IgD-negative memory B cell (primary cell): ENCODE measurements at regions not wholly inside any gene's neighbourhood (a gene's known extent, or its start where the extent isn't known, plus 50 kb on each side); places are given as distances from the start of the nearest gene placed in this dataset.

Experiments
- H3K27ac Mint-ChIP-seq, 3 donors: one replicate each; pipeline ENCODE4 v1.8.0; 2020 to 2022; ENCODE audit warnings: mild to moderate bottlenecking in 3 of 3, mixed read lengths in 3 of 3, moderate library complexity in 1 of 3
- H3K27me3 Mint-ChIP-seq: one replicate; pipeline ENCODE4 v1.8.0; 2021; ENCODE audit warnings: mixed read lengths
- H3K36me3 Mint-ChIP-seq: one replicate; pipeline ENCODE4 v1.8.0; 2020; ENCODE audit warnings: mild to moderate bottlenecking, mixed read lengths
- H3K4me1 Mint-ChIP-seq, 3 donors: one replicate each; pipeline ENCODE4 v1.8.0; 2020 to 2022; ENCODE audit warnings: mixed read lengths in 3 of 3, mild to moderate bottlenecking in 1 of 3
- H3K4me3 Mint-ChIP-seq, 4 donors: one replicate each; pipeline ENCODE4 v1.8.0; 2020 to 2022; ENCODE audit warnings: mild to moderate bottlenecking in 4 of 4, mixed read lengths in 4 of 4, moderate library complexity in 3 of 4
- H3K9me3 Mint-ChIP-seq, 3 donors: one replicate each; pipeline ENCODE4 v1.8.0; 2020 to 2021; ENCODE audit warnings: mixed read lengths in 3 of 3, mild to moderate bottlenecking in 1 of 3

DNA sequence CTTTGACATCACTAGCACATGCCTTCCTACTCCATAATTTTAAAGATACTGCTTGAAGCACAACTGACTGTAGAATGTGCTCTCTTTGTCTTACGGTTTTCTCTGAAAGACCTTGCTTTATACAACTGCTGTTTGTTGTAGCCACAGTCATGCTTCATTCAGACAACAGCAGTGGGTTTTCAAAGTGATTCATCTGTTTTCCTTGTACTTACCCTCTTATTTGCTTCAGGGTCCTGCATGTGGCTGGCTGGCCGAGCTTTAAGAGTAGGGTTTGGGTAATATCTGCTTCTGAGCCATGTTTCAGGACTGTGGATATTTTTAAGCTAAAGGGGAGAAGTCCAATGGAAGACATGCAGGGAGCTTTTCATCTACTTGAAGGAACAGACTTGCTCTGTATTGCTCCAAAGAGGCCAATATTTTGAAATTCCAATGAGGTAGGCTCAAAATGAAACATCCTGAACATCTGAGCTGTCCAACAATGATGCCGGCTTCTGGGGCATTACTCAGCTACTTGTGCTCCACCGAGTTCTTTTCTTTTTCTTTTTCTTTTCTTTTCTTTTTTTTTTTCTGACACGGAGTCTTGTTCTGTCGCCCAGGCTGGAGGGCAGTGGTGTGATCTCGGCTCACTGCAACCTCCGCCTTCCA is 160.2 kb upstream of the SGK1 start:
- no peaks in the 10 kb centered on the region for H3K9me3 Mint-ChIP-seq
- peaks cover 1% of the 10 kb centered on the region for H3K36me3 Mint-ChIP-seq
- no peak overlapping the region for H3K27ac Mint-ChIP-seq
- no peaks in the 10 kb centered on the region for H3K27me3 Mint-ChIP-seq
- H3K4me3 Mint-ChIP-seq: no peak overlapping the region
- H3K4me1 Mint-ChIP-seq: peaks cover 0 to 4% (median 0%) of the 10 kb centered on the region in 3 donors

DNA sequence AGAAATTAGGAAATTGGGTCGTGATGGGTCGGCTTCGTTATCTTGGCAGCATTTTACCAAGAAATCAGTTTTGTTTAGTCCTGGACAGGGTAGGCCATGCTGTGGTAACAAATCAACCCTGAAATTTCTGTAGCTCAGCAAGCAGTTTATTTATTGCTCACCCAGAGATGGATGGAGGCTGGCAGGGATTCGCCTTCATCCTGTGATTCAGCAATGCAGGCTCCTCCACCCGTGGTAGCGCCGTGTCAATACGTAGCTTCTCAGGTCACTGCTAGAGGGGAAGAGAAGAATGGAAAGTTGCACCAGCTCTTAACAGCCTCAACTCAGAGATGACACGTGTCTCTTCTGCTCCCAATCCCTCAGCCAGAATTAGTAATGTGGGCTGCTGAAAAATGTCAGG is 157.0 kb upstream of the SGK1 start:
- Mint-ChIP-seq H3K4me1 (peaks cover 0 to 8% (median 0%) of the 10 kb centered on the region in 3 donors), H3K36me3 (peaks cover 1% of the 10 kb centered on the region), H3K27me3 (no peaks in the 10 kb centered on the region), H3K27ac (no peak overlapping the region), H3K9me3 (no peaks in the 10 kb centered on the region), H3K4me3 (no peak overlapping the region)

DNA sequence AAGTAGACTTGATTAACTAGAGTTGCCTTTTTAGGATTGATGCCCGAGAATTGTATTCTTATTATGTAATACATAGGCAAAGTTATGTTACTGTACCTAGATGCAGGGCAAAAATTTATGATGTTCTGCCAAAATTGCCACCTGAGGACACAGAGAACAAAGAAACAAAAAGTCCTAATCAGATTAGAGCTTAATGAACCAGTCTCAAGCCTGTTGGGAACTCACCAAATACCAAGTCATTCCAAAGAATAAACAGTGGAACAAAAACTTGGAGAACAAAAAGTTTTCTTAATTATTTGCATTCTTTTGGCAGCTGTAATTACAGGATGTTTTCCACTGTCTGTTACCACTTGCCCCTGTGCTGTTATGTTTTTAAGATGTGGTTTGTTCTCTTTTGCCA is 154.7 kb upstream of the SGK1 start:
- H3K36me3 Mint-ChIP-seq: peaks cover under 1% of the 10 kb centered on the region
- H3K27me3 Mint-ChIP-seq: no peaks in the 10 kb centered on the region
- H3K4me3 Mint-ChIP-seq: no peak overlapping the region
- H3K27ac Mint-ChIP-seq: no peak overlapping the region
- H3K4me1 Mint-ChIP-seq: peaks cover 0 to 9% (median 0%) of the 10 kb centered on the region in 3 donors
- H3K9me3 Mint-ChIP-seq: no peaks in the 10 kb centered on the region

- peaks cover 0 to 9% (median 0%) of the 10 kb centered on the region in 3 donors for H3K4me1 Mint-ChIP-seq
- H3K9me3 Mint-ChIP-seq: no peaks in the 10 kb centered on the region
- no peaks in the 10 kb centered on the region for H3K27me3 Mint-ChIP-seq
- H3K36me3 Mint-ChIP-seq: no peaks in the 10 kb centered on the region
- H3K4me3 Mint-ChIP-seq: no peak overlapping the region
- H3K27ac Mint-ChIP-seq: no peak overlapping the region
These were observed 154.1 kb upstream of the SGK1 start for GRCh38 chr6:134472046-134472445.

- Mint-ChIP-seq H3K4me3 (no peak overlapping the region), H3K36me3 (no peaks in the 10 kb centered on the region), H3K27ac (no peak overlapping the region), H3K4me1 (peaks cover 0 to 9% (median 0%) of the 10 kb centered on the region in 3 donors), H3K27me3 (no peaks in the 10 kb centered on the region), H3K9me3 (no peaks in the 10 kb centered on the region)
These were observed 152.6 kb upstream of the SGK1 start for GRCh38 chr6:134470457-134470975.

DNA sequence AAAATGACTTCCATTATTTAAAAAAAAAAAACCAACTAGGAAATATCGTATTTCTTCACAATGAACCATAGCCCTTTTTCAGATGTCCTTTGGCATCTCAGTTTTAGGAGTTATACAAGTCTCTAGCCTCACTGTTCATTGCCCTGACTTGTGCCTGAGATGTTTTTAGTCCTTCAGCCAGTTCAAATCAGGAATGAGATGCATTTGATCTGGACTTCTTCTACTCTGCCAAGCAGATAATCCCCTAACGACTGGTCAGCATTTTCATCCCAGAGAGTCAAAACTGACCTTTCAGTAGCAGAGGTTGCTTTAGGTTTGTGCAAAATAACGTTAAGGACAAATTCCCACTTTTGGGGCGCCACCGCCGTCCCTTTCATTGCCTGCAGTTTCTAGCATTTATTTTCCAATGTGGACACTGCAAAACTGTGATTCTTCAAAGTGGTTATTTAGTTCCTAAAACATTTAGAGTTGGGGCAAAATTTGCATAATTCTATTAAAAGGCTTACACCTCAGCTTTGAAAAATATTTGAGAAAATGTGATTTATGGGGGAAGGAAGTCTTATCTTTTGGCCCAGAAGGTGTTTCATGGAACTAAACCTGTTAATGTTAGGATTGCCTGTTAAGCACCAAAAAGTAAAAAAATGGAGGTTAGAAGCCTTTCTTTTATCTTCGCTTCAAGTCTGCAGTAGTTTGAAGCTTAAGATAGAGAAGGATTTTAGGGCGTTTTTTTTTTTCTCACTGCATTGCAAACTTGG is 152.0 kb upstream of the SGK1 start:
- Mint-ChIP-seq H3K36me3 (no peaks in the 10 kb centered on the region), H3K4me3 (no peak overlapping the region), H3K9me3 (no peaks in the 10 kb centered on the region), H3K4me1 (peaks cover 0 to 9% (median 0%) of the 10 kb centered on the region in 3 donors), H3K27me3 (no peaks in the 10 kb centered on the region), H3K27ac (no peak overlapping the region)

GRCh38 chr6:134468633-134469032 is 150.7 kb upstream of the SGK1 start:
- no peak overlapping the region for H3K4me3 Mint-ChIP-seq
- no peak overlapping the region for H3K27ac Mint-ChIP-seq
- no peaks in the 10 kb centered on the region for H3K9me3 Mint-ChIP-seq
- peaks cover 5 to 11% (median 6%) of the 10 kb centered on the region in 3 donors for H3K4me1 Mint-ChIP-seq
- H3K27me3 Mint-ChIP-seq: peaks cover 2% of the 10 kb centered on the region
- no peaks in the 10 kb centered on the region for H3K36me3 Mint-ChIP-seq

GRCh38 chr6:134467620-134468019 is 149.7 kb upstream of the SGK1 start:
- no peak overlapping the region for H3K4me3 Mint-ChIP-seq
- H3K9me3 Mint-ChIP-seq: no peaks in the 10 kb centered on the region
- peaks cover 2% of the 10 kb centered on the region for H3K27me3 Mint-ChIP-seq
- H3K4me1 Mint-ChIP-seq: peaks cover 6 to 12% (median 7%) of the 10 kb centered on the region in 3 donors
- no peak overlapping the region for H3K27ac Mint-ChIP-seq
- H3K36me3 Mint-ChIP-seq: no peaks in the 10 kb centered on the region

- no peaks in the 10 kb centered on the region for H3K36me3 Mint-ChIP-seq
- H3K4me3 Mint-ChIP-seq: no peak overlapping the region
- no peaks in the 10 kb centered on the region for H3K9me3 Mint-ChIP-seq
- H3K4me1 Mint-ChIP-seq: peaks cover 6 to 12% (median 7%) of the 10 kb centered on the region in 3 donors
- H3K27ac Mint-ChIP-seq: no peak overlapping the region
- H3K27me3 Mint-ChIP-seq: peaks cover 2% of the 10 kb centered on the region
These were observed 149.0 kb upstream of the SGK1 start for GRCh38 chr6:134466771-134467525.

GRCh38 chr6:134464690-134465411 is 146.9 kb upstream of the SGK1 start:
- H3K27me3 Mint-ChIP-seq: peaks cover 2% of the 10 kb centered on the region
- no peaks in the 10 kb centered on the region for H3K9me3 Mint-ChIP-seq
- H3K4me1 Mint-ChIP-seq: peaks cover 5 to 7% (median 6%) of the 10 kb centered on the region in 3 donors
- no peaks in the 10 kb centered on the region for H3K36me3 Mint-ChIP-seq
- H3K4me3 Mint-ChIP-seq: peak overlapping the region in 1 of 4 donors; percentile 53
- no peak overlapping the region for H3K27ac Mint-ChIP-seq

- H3K4me3 Mint-ChIP-seq: no peak overlapping the region
- H3K9me3 Mint-ChIP-seq: no peaks in the 10 kb centered on the region
- peaks cover under 1% of the 10 kb centered on the region for H3K27me3 Mint-ChIP-seq
- no peaks in the 10 kb centered on the region for H3K36me3 Mint-ChIP-seq
- H3K27ac Mint-ChIP-seq: no peak overlapping the region
- peaks cover 2 to 5% (median 4%) of the 10 kb centered on the region in 3 donors for H3K4me1 Mint-ChIP-seq
These were observed 141.1 kb upstream of the SGK1 start for GRCh38 chr6:134458857-134459657.

DNA sequence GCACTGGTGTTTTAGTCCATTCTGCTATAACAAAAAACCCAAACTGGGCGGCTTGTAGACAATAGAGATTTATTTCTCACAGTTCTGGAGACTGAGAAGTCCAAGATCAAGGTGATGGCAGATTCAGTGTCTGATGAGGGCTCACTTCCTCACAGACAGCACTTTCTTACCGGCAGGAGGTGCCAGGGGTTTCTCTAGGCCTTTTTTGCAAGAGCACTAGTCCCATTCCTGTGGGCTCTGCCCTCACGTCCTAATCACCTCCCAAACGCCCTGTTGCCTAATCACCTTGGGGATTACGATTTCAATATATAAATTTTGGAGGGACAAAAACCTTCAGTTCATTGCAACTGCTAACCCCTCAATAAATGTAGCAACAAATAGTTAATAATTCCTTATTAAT is 140.0 kb upstream of the SGK1 start:
- no peaks in the 10 kb centered on the region for H3K4me1 Mint-ChIP-seq
- H3K4me3 Mint-ChIP-seq: no peak overlapping the region

DNA sequence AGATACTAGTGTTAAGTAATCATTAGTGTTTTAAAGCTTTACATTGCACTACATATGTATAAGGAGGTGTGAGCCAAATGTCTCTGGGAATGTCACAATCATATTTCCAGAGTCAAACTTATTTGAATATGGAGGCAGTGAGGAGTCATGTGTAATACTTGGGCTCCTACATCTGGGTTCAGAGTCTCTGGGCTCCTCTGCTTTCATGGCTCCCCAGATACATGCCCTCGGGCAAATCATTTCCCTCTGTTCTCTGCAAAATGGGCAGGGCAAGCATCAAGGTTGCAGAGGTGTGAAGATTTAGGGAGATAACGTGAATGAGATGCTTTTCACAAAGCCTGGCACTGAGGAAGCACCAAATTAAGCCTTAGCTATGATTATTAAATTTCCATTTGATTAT is 138.3 kb upstream of the SGK1 start:
- H3K9me3 Mint-ChIP-seq: no peaks in the 10 kb centered on the region
- no peak overlapping the region for H3K27ac Mint-ChIP-seq
- no peak overlapping the region for H3K4me3 Mint-ChIP-seq
- H3K27me3 Mint-ChIP-seq: no peaks in the 10 kb centered on the region
- H3K4me1 Mint-ChIP-seq: no peaks in the 10 kb centered on the region
- no peaks in the 10 kb centered on the region for H3K36me3 Mint-ChIP-seq

More for the DNA sequence above, 140.0 kb upstream of the SGK1 start:
- Mint-ChIP-seq H3K27ac (no peak overlapping the region), H3K27me3 (no peaks in the 10 kb centered on the region), H3K9me3 (no peaks in the 10 kb centered on the region), H3K36me3 (no peaks in the 10 kb centered on the region)

- Mint-ChIP-seq H3K4me1 (peaks cover 0 to 1% (median 0%) of the 10 kb centered on the region in 3 donors), H3K27ac (no peak overlapping the region), H3K9me3 (no peaks in the 10 kb centered on the region), H3K36me3 (no peaks in the 10 kb centered on the region), H3K27me3 (no peaks in the 10 kb centered on the region), H3K4me3 (no peak overlapping the region)
These were observed 137.4 kb upstream of the SGK1 start for GRCh38 chr6:134455319-134455718.
